GM19351 (cell line): ENCODE measurements at regions not wholly inside any gene's neighbourhood (a gene's known extent, or its start where the extent isn't known, plus 50 kb on each side); places are given as distances from the start of the nearest gene placed in this dataset.
"Not testable (repeated sequence)": the region's sequence is repeated elsewhere in the genome, so short reads cannot be mapped to it uniquely, and the experiment has no call there.

Experiments
- ATAC-seq: cut with Tn5 transposase; IDR thresholded peaks from one replicate; pipeline ENCODE4 v1.9.1; 2021; ENCODE audit warnings: mild to moderate bottlenecking, moderate library complexity; ENCODE audit not compliant: unreplicated experiment

DNA sequence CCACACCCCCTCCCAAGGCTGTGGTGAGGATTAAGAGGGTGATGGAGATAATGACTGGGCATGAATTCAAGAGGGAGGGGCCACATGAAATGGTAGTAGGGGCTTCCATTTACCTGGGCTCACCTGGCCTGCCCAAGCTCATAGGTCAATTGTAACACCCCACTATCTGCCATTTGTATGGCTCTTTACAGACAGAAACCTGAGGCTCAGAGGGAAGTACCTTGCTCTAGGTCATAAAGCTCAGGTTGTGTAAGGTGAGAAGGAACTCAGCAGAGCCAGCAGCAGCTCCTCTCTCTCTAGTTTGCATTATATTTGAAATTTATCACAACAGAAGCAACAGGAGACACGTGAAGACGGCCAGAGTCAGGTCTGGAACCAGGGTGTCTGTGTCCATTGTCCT lies 133.4 kb upstream of the ALDH1B1 start:
- no peak for ATAC-seq

GRCh38 chr9:38257626-38258215 lies 134.8 kb upstream of the ALDH1B1 start:
- ATAC-seq, result no peak

- ATAC-seq, result no peak
These were observed 136.0 kb upstream of the ALDH1B1 start for GRCh38 chr9:38256461-38256860.

GRCh38 chr9:38255599-38255998 lies 136.9 kb upstream of the ALDH1B1 start:
- no peak for ATAC-seq

DNA sequence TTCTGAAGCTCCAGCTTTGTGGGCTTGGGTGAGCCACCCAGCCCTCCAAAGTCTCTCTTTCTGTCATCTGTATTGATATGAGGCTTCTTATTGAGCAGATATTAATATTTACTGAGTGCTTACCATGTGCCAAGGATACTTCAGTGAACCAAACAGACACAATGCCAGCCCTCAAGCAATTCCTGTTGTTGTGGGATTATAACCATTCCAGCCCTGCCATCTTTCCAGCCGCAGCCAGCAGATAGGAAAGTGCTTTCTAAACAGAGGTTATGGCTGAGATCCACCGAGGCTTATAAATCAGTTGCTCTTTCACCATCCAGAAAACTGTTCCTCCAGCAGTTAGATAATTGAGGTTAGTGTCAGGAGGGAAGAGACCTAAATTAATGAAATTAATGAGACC lies 137.7 kb upstream of the ALDH1B1 start:
- no peak for ATAC-seq

DNA sequence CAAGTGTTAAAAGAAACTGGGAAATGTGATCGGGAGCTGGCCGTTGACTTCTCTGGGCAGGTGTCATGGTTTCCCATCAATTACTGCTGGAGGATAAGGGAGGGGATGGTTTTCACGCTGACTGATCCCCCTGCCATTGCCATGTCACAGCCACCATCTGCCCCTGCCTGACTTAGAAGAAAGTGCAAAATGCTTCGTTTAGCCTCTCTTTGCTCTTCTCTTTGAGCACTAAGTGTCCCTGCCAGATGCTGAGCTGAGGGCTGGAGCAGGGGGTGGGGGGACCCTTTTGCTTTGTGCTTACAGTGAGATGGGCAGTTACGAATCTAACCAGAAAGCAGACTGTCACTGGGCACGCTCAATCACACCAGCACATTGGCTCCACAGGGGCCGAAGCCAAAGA lies 138.4 kb upstream of the ALDH1B1 start:
- ATAC-seq, result no peak

GRCh38 chr9:38253200-38253599 lies 139.3 kb upstream of the ALDH1B1 start:
- ATAC-seq, result no peak

GRCh38 chr9:38251036-38251860 lies 141.3 kb upstream of the ALDH1B1 start:
- ATAC-seq, result no peak

DNA sequence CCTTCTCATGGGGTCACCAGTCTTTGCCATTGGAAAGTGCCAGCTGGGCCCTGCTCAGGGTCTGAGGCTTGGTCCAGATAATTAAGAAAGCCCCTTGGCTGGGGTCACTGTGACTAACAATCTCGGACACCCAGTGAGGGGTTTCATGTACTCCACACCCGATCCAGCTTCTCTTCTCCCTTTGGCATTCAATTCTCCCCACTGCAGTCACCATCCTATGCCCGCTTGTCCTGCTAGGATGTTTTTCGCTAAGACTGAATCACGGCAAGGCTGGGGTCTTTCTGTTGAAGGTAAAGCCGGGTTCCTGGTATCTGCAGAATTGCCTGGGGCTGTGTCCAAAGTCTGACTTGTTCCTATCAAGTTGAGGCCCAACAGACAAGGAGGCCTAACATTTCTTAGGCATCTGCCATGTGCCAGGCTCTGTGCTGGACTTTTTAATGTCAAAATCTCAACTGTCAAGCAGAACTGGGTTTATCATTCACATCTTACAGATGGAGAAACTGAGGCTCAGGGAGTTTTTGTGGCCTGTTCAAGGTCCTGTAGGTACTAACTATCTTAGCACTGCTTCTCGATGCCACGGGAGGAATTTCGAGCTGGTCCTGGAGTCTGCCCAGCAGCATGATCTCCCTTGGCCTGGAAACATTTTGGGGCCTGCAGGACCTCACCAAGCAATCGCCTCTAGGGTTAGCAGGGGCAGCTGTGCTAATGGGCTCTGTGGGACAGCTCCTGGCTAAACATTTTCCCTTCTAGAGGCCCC lies 142.0 kb upstream of the ALDH1B1 start:
- ATAC-seq, result no peak

DNA sequence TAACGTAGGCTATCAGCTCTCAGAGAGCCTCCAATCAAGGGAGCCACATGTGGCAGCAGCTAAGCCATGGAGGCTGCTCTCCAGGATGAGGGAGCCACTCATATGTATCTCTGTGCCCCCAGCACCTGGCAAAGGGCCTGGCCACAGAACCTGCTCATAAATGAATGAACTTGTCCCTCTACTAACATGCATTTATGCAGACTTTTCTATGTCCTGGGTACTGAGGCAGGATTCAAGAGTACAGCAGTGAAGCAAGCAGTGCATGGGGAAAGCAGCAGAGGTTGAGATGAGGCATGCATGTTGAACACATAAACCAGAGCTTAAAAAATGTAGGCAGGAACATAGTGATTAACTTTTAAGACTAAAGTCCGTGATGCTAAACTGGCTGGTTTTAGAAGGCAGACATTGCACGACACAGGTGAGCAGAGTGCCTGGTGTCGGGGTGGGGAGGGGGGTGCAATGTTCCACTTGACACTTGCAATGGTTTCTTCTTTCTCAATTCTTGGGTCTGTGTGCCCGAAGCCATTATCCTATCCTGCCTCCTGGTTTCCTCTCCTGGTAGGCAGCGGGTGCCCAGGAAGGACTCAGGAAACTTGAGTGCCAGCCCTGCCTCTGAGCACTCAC lies 142.8 kb upstream of the ALDH1B1 start:
- no peak for ATAC-seq

- ATAC-seq, result no peak
These were observed 143.5 kb upstream of the ALDH1B1 start for GRCh38 chr9:38249049-38249448.

DNA sequence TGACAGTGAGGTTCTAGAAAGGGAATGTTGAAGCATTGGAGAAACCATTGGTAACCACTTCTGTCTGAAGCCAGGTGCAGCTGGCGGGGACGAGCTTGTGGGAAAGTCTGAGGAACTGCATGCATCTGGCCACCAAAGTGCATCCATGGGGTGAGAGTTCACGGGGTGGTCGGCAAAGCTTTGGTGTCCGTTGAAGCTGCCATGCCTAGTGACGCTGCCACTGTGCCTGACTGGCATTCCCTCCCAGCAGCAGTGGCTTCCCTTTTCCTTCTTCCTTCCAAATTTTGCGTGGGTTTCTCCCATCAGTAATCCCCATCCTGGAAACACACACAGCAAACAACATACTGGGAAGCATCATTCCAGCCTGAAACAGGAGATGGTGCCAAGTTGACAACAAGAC lies 145.7 kb upstream of the ALDH1B1 start:
- ATAC-seq, result no peak

DNA sequence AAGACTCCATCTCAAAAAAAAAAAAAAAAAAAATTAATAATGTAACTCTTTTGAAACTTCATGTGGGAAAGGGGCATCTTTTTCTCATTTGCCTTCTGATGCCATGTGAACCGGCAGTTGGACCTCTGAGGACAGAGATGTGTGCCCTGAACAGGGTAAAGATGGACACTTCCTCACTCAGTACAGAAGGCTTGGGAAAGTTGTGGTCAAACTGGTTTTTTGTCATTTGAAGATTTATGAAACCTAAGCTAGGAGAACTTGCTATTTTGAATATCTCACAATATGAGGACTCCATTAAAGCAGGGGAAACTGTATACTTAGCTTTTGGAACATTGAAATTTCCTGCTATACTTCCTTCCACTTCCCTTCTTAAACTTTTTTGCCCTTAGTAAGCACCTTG lies 147.5 kb upstream of the ALDH1B1 start:
- no peak for ATAC-seq

DNA sequence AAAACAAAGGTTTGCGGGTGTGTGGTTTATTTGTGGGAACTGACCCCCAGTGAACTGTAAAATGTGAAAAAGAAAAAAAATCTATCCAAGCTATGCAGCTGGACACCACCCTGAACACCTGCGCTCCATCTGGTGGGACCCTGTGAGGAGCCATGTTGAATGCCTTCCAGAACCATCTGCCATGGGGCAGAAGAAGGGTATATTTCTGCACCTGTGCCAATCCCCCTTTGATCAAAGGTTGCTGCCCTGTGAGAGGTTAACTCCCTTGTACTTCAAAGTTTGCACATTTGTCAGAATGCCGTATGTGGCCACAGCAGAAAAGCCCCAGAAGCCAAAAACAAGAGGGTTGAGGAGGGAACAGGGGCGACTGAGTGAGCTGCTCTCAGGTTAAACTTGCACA lies 148.5 kb upstream of the ALDH1B1 start:
- ATAC-seq, result no peak

DNA sequence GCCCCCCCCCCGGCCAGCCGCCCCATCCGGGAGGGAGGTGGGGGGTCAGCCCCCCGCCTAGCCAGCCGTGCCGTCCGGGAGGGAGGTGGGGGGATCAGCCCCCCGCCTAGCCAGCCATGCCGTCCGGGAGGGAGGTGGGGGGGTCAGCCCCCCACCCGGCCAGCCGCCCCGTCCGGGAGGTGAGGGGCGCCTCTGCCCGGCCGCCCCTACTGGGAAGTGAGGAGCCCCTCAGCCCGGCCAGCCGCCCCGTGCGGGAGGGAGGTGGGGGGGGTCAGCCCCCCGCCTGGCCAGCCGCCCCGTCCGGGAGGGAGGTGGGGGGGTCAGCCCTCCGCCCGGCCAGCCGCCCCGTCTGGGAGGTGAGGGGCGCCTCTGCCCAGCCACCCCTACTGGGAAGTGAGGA lies 150.4 kb upstream of the ALDH1B1 start:
- ATAC-seq, result not testable (repeated sequence)

DNA sequence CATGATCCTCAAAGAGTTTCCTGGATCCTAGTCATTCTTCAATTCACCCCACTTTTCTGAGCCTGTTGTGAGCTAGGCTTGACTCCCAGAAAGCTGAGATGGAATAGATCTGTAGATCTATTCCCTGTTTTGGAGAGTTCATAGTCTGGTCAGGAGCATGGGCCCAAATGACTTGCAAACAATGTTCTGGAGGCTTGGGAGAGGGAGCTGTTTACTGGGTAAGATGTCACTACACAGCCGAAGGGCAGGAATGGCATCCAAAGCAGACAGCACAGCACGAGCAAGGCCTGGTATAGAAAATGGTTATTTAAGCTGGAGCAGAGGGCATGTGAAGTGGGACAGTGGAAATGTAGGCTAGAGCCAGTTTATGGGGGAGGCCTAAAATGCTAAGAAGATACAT lies 152.5 kb upstream of the ALDH1B1 start:
- ATAC-seq, result no peak

DNA sequence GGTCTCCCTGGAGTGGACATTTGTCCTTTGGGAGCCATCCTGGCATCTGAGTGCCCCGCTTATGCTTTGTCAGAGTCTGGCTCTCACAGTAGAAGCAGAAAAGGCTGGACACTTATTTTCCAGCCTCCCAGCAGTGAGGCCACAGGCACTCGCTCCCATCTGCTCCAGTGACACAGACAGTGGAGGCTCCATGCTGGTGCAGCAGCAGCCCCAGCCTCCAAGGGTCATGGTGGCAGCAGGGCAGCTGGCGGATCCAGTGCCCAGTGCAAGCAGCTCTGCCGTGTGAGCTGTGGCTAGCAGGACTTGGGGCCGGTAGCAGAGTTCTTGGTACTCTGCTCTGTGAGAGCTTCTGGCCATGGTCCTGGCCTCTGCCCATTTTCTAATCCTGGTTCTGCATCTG lies 157.3 kb upstream of the ALDH1B1 start:
- no peak for ATAC-seq

GRCh38 chr9:38234479-38235170 lies 157.9 kb upstream of the ALDH1B1 start:
- ATAC-seq, result no peak

GRCh38 chr9:38233796-38234355 lies 158.6 kb upstream of the ALDH1B1 start:
- no peak for ATAC-seq

GRCh38 chr9:38233343-38233742 lies 159.2 kb upstream of the ALDH1B1 start:
- ATAC-seq, result no peak

DNA sequence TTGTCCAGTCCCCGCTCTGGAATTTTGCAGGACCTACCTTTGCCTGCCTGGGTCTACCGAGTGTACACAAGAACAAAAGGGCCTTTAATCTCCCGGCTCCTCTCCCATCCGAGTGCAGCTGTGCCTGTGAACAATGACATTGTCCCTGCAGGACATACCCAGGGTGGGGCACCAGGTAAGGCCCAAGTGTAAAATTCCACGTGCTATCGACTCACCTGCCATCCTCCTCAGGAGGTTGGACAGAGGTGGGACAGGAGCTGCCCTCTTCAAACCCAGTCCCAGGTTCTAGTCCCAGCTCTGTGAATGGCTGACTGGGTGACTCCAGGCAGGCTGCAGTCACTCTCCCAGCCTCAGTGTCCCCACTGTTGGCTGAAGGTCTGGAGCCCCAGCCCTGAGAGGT lies 159.6 kb upstream of the ALDH1B1 start:
- no peak for ATAC-seq
